ENCODE measurements at regions not wholly inside any gene's neighbourhood (a gene's known extent, or its start where the extent isn't known, plus 50 kb on each side); places are given as distances from the start of the nearest gene placed in this dataset.
"Not testable (repeated sequence)": the region's sequence is repeated elsewhere in the genome, so short reads cannot be mapped to it uniquely, and the experiment has no call there.

GRCh38 chr12:111154147-111154834 is 214.6 kb downstream of the PHETA1 start:
- DNase-seq (ENCODE audit: low read depth): no peak

GRCh38 chr12:111152561-111152960 is 216.3 kb downstream of the PHETA1 start:
- no peak for DNase-seq (ENCODE audit: low read depth)

GRCh38 chr12:111150921-111151840 is 217.7 kb downstream of the PHETA1 start:
- no peak for DNase-seq (ENCODE audit: low read depth)

- DNase-seq (ENCODE audit: low read depth): no peak
Observed at GRCh38 chr12:111150360-111150759, 218.5 kb downstream of the PHETA1 start.

- DNase-seq (ENCODE audit: low read depth): no peak
Observed at GRCh38 chr12:111149299-111149698, 219.6 kb downstream of the PHETA1 start.

- no peak for DNase-seq (ENCODE audit: low read depth)
Observed at GRCh38 chr12:111148005-111148404, 220.9 kb downstream of the PHETA1 start.

GRCh38 chr12:111143271-111143670 is 222.9 kb upstream of the MYL2 start:
- DNase-seq (ENCODE audit: low read depth): no peak

- no peak for DNase-seq (ENCODE audit: low read depth)
Observed at GRCh38 chr12:111141205-111141604, 220.8 kb upstream of the MYL2 start.

GRCh38 chr12:111138016-111138415 is 217.6 kb upstream of the MYL2 start:
- no peak for DNase-seq (ENCODE audit: low read depth)

- DNase-seq (ENCODE audit: low read depth): no peak
Observed at GRCh38 chr12:111135293-111135832, 215.0 kb upstream of the MYL2 start.

GRCh38 chr12:111130336-111130735 is 210.0 kb upstream of the MYL2 start:
- no peak for DNase-seq (ENCODE audit: low read depth)

- DNase-seq (ENCODE audit: low read depth): no peak
Observed at GRCh38 chr12:111129149-111129767, 208.9 kb upstream of the MYL2 start.

- no peak for DNase-seq (ENCODE audit: low read depth)
Observed at GRCh38 chr12:111126331-111126730, 206.0 kb upstream of the MYL2 start.

- no peak for DNase-seq (ENCODE audit: low read depth)
Observed at GRCh38 chr12:111124183-111124582, 203.8 kb upstream of the MYL2 start.

GRCh38 chr12:111123390-111123789 is 203.0 kb upstream of the MYL2 start:
- no peak for DNase-seq (ENCODE audit: low read depth)

- DNase-seq (ENCODE audit: low read depth): no peak
Observed at GRCh38 chr12:111122458-111122878, 202.1 kb upstream of the MYL2 start.

- DNase-seq (ENCODE audit: low read depth): no peak
Observed at GRCh38 chr12:111121840-111122239, 201.5 kb upstream of the MYL2 start.

- no peak for DNase-seq (ENCODE audit: low read depth)
Observed at GRCh38 chr12:111120578-111120977, 200.2 kb upstream of the MYL2 start.

- no peak for DNase-seq (ENCODE audit: low read depth)
Observed at GRCh38 chr12:111117017-111117416, 196.6 kb upstream of the MYL2 start.

GRCh38 chr12:111113313-111113712 is 192.9 kb upstream of the MYL2 start:
- not testable (repeated sequence) for DNase-seq (ENCODE audit: low read depth)

- no peak for DNase-seq (ENCODE audit: low read depth)
Observed at GRCh38 chr12:111112311-111113098, 192.1 kb upstream of the MYL2 start.

- DNase-seq (ENCODE audit: low read depth): no peak
Observed at GRCh38 chr12:111111681-111112080, 191.3 kb upstream of the MYL2 start.
